ENCODE measurements at regions not wholly inside any gene's neighbourhood (a gene's known extent, or its start where the extent isn't known, plus 50 kb on each side); places are given as distances from the start of the nearest gene placed in this dataset.

DNA sequence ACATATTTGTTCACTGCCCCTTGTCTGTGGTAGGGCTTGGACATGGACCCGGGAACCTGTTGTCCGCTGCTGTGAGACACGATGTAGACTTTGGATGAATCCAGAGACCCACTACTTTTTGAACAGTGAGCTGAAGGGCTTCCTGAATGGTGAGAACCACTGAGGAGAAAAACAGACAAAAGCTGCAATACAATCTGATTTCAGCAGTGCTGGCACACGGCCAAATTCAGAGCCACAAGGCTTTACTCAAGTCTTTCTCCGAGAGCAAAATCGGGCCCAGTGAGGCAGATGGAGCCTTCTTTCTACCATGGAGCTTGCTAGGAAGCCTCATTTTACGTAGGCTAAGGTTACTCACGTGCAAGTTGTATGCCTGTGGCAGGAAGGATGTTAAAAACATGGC lies 197.6 kb downstream of the SIPA1L2 start:
- no peak for TF ChIP-seq ZNF175 (CRISPR knock-in tag; IDR thresholded peaks at IDR 0.05; ENCODE audit: low read depth)
- TF ChIP-seq EP300 (IDR thresholded peaks at IDR 0.05; ENCODE audit: low read length), result no peak
- no peak for TF ChIP-seq POLR2AphosphoS5 (IDR thresholded peaks at IDR 0.05; ENCODE audit: control insufficient read depth, insufficient read depth, low read depth, low read length)
- TF ChIP-seq TBL1XR1 (IDR thresholded peaks at IDR 0.05; ENCODE audit: low read length in 2 of 2), result no peak

Data from K562 (cell line).